H1 (cell line): ENCODE measurements at regions not wholly inside any gene's neighbourhood (a gene's known extent, or its start where the extent isn't known, plus 50 kb on each side); places are given as distances from the start of the nearest gene placed in this dataset.

ENCODE experiments used
- CTCF ChIA-PET: fragments of 300-600 bp; sonication (Branson Sonifier 250); formaldehyde crosslinking; loops from one replicate; lab custom pipeline; 2021; ENCODE audit not compliant: partially characterized antibody; lab: Charles Lee
- POLR2A ChIA-PET: fragments of 300-600 bp; sonication (Branson Sonifier 250); formaldehyde crosslinking; loops from one replicate; lab custom pipeline; 2021; ENCODE audit warnings: inconsistent platforms; ENCODE audit not compliant: partially characterized antibody; lab: Charles Lee
- DNase-seq, 2 experiments: peaks; one replicate each; pipeline versions ENCODE4 v3.0.0 to v3.0.0-alpha.2; 2010 to 2022; ENCODE audit warnings: low spot score in 2 of 2, low read depth in 1 of 2, mixed read lengths in 1 of 2
- FAIRE-seq: peaks from 2 replicates; lab custom pipeline; 2011; peaks lifted over from hg19 to GRCh38; lab: Jason Lieb, UNC
- H2AFZ ChIP-seq: 2 replicates; pipeline ENCODE4 v1.8.1; 2012; ENCODE audit warnings: low read length, inconsistent platforms
- H2AK5ac ChIP-seq: 2 replicates; pipeline ENCODE4 v1.6.1; 2013; ENCODE audit warnings: low read depth, low read length
- H2BK120ac ChIP-seq: replicated peaks from 2 replicates; pipeline ENCODE3; 2013; ENCODE audit warnings: low read depth, low read length, inconsistent platforms
- H2BK12ac ChIP-seq: 2 replicates; pipeline ENCODE4 v1.6.1; 2013; ENCODE audit warnings: low read depth, low read length
- H2BK15ac ChIP-seq: 2 replicates; pipeline ENCODE4 v1.6.1; 2013; ENCODE audit warnings: low read length
- H2BK20ac ChIP-seq: 2 replicates; pipeline ENCODE4 v1.6.1; 2013; ENCODE audit warnings: low read length
- H2BK5ac ChIP-seq: 2 replicates; pipeline ENCODE4 v1.6.1; 2013; ENCODE audit warnings: low read depth, low read length
- H3K14ac ChIP-seq: 2 replicates; pipeline ENCODE4 v1.6.1; 2013; ENCODE audit warnings: inconsistent platforms; ENCODE audit not compliant: insufficient read length
- H3K18ac ChIP-seq: 2 replicates; pipeline ENCODE4 v1.6.1; 2013; ENCODE audit warnings: low read length; ENCODE audit errors: extremely low read depth
- H3K23ac ChIP-seq: 2 replicates; pipeline ENCODE4 v1.6.1; 2013; ENCODE audit warnings: inconsistent platforms; ENCODE audit not compliant: insufficient read length
- H3K23me2 ChIP-seq: 2 replicates; pipeline ENCODE4 v1.6.1; 2013; ENCODE audit warnings: low read depth, low read length
- H3K27ac ChIP-seq: 2 replicates; pipeline ENCODE4 v1.6.1; 2011; ENCODE audit warnings: low read depth, low read length, inconsistent platforms
- H3K27me3 ChIP-seq, 4 experiments: replicated peaks in 1 of 4; 1 replicate in 1 of 4; 2 replicates in 3 of 4; pipeline versions ENCODE4 v1.6.1 to v1.8.1; 2011 to 2013; ENCODE audit warnings: low read length in 3 of 4, mild to moderate bottlenecking in 3 of 4, inconsistent platforms in 2 of 4, mixed read lengths in 2 of 4, moderate library complexity in 1 of 4; ENCODE audit not compliant: control insufficient read depth in 3 of 4, insufficient read depth in 3 of 4; ENCODE audit errors: extremely low read depth in 1 of 4
- H3K36me3 ChIP-seq, 4 experiments: 2 replicates each; pipeline versions ENCODE4 v1.6.1 to v1.8.1; 2011 to 2013; ENCODE audit warnings: mild to moderate bottlenecking in 4 of 4, low read length in 3 of 4, moderate library complexity in 2 of 4, control low read depth in 1 of 4, inconsistent platforms in 1 of 4; ENCODE audit not compliant: insufficient read depth in 4 of 4, control insufficient read depth in 2 of 4
- H3K4ac ChIP-seq: replicated peaks from 2 replicates; pipeline ENCODE3; 2013; ENCODE audit warnings: low read length, low read depth, mixed read lengths, inconsistent platforms; ENCODE audit not compliant: insufficient read length
- H3K4me1 ChIP-seq, 4 experiments: replicated peaks in 1 of 4; 1 replicate in 1 of 4; 2 replicates in 3 of 4; pipeline versions ENCODE4 v1.6.1 to v1.8.1; 2011 to 2013; ENCODE audit warnings: low read length in 3 of 4, inconsistent platforms in 2 of 4, mixed read lengths in 1 of 4; ENCODE audit not compliant: insufficient read depth in 4 of 4, control insufficient read depth in 3 of 4
- H3K4me2 ChIP-seq, 2 experiments: 2 replicates each; pipeline versions ENCODE4 v1.6.1 to v1.8.1; 2011 to 2013; ENCODE audit warnings: low read depth in 2 of 2, low read length in 2 of 2, control low read depth in 1 of 2, inconsistent platforms in 1 of 2, mild to moderate bottlenecking in 1 of 2; ENCODE audit not compliant: insufficient read depth in 1 of 2
- H3K4me3 ChIP-seq, 4 experiments: fragments of 200-600, 300-600 bp in 1 of 4; sonication (generic), shearing (Covaris generic), sonication (Bioruptor Twin) in 1 of 4; 2 replicates each; pipeline versions ENCODE4 v1.5.1 to v1.8.1; 2011 to 2016; ENCODE audit warnings: low read length in 4 of 4, low read depth in 3 of 4, control low read depth in 2 of 4, inconsistent platforms in 2 of 4, mild to moderate bottlenecking in 2 of 4, mixed read lengths in 1 of 4, moderate library complexity in 1 of 4; ENCODE audit not compliant: insufficient read depth in 2 of 4; ENCODE audit errors: extremely low read depth in 1 of 4
- H3K56ac ChIP-seq: replicated peaks from 2 replicates; pipeline ENCODE3; 2013; ENCODE audit warnings: low read depth, mild to moderate bottlenecking, mixed read lengths, low read length, inconsistent platforms; ENCODE audit not compliant: insufficient read length
- H3K79me1 ChIP-seq: 2 replicates; pipeline ENCODE4 v1.6.1; 2013; ENCODE audit warnings: low read depth, low read length, control low read depth
- H3K79me2 ChIP-seq, 2 experiments: 2 replicates each; pipeline versions ENCODE4 v1.6.1 to v1.8.1; 2012 to 2013; ENCODE audit warnings: low read length in 2 of 2, mild to moderate bottlenecking in 2 of 2, inconsistent platforms in 1 of 2; ENCODE audit not compliant: insufficient read depth in 2 of 2, control insufficient read depth in 1 of 2
- H3K9ac ChIP-seq, 4 experiments: replicated peaks in 1 of 4; 1 replicate in 1 of 4; 2 replicates in 3 of 4; pipeline versions ENCODE4 v1.6.1 to v1.8.1; 2011 to 2013; ENCODE audit warnings: low read depth in 3 of 4, low read length in 3 of 4, control low read depth in 2 of 4, mild to moderate bottlenecking in 2 of 4, moderate library complexity in 2 of 4, inconsistent platforms in 1 of 4; ENCODE audit errors: extremely low read depth in 1 of 4
- H3K9me3 ChIP-seq, 2 experiments: 2 replicates each; pipeline versions ENCODE4 v1.6.1 to v1.8.1; 2012 to 2013; ENCODE audit warnings: mild to moderate bottlenecking in 2 of 2, moderate library complexity in 2 of 2, control low read depth in 1 of 2, inconsistent platforms in 1 of 2, low read depth in 1 of 2, low read length in 1 of 2, mixed read lengths in 1 of 2; ENCODE audit not compliant: insufficient read depth in 2 of 2
- H4K20me1 ChIP-seq, 2 experiments: replicated peaks in 1 of 2; 2 replicates each; pipeline versions ENCODE3 to v1.8.1; 2011 to 2013; ENCODE audit warnings: inconsistent platforms in 2 of 2, low read length in 2 of 2, mild to moderate bottlenecking in 1 of 2; ENCODE audit not compliant: insufficient read depth in 2 of 2, control insufficient read depth in 1 of 2
- H4K5ac ChIP-seq: 2 replicates; pipeline ENCODE4 v1.6.1; 2013; ENCODE audit warnings: low read length, low read depth, mixed read lengths, inconsistent platforms; ENCODE audit not compliant: insufficient read length
- H4K8ac ChIP-seq: 2 replicates; pipeline ENCODE4 v1.8.0; 2013; ENCODE audit warnings: mild to moderate bottlenecking, moderate library complexity, low read length, inconsistent platforms; ENCODE audit not compliant: insufficient read depth; ENCODE audit errors: extremely low read depth
- H4K91ac ChIP-seq: replicated peaks from 2 replicates; pipeline ENCODE3; 2013; ENCODE audit warnings: low read length, mixed read lengths, inconsistent platforms; ENCODE audit not compliant: insufficient read length
- ATF3 ChIP-seq: IDR thresholded peaks from 2 replicates; pipeline ENCODE4 v1.6.1; 2011; ENCODE audit warnings: low read depth, mild to moderate bottlenecking, low read length; ENCODE audit not compliant: insufficient read depth
- BRCA1 ChIP-seq: IDR thresholded peaks from 2 replicates; pipeline ENCODE4 v1.6.1; 2012; ENCODE audit warnings: low read depth, low read length, improper control_type of control experiment
- CBX5 ChIP-seq: fragments of 300-800, 300-1000 bp; sonication (generic); IDR thresholded peaks from 2 replicates; pipeline ENCODE4 v1.7.1; 2016; ENCODE audit warnings: antibody characterized with exemption, low read length, low read depth
- CTBP2 ChIP-seq: IDR thresholded peaks from 2 replicates; pipeline ENCODE4 v1.7.0; 2011; ENCODE audit warnings: borderline replicate concordance, mild to moderate bottlenecking, moderate library complexity, mixed read lengths, low read length; ENCODE audit not compliant: insufficient read depth, insufficient read length
- GABPA ChIP-seq: IDR thresholded peaks from 2 replicates; pipeline ENCODE4 v1.6.1; 2011; ENCODE audit warnings: mild to moderate bottlenecking, low read length, moderate library complexity, borderline replicate concordance; ENCODE audit not compliant: insufficient read depth
- JUN ChIP-seq: IDR thresholded peaks from 2 replicates; pipeline ENCODE4 v1.6.1; 2011; ENCODE audit warnings: low read depth, mild to moderate bottlenecking, improper control_type of control experiment, low read length
- JUND ChIP-seq: IDR thresholded peaks from 2 replicates; pipeline ENCODE4 v1.6.1; 2011; ENCODE audit warnings: mild to moderate bottlenecking, improper control_type of control experiment, low read length
- NANOG ChIP-seq: IDR thresholded peaks from 2 replicates; pipeline ENCODE4 v1.6.1; 2011; ENCODE audit warnings: low read length, low read depth, mild to moderate bottlenecking, inconsistent platforms; ENCODE audit not compliant: insufficient read depth, poor library complexity, severe bottlenecking
- POLR2A ChIP-seq, 2 experiments: IDR thresholded peaks; 1 replicate in 1 of 2; 2 replicates in 1 of 2; pipeline ENCODE4 v1.6.1; 2011; ENCODE audit warnings: low read depth in 2 of 2, low read length in 2 of 2, mild to moderate bottlenecking in 2 of 2; ENCODE audit errors: control extremely low read depth in 1 of 2
- POLR2AphosphoS5 ChIP-seq: IDR thresholded peaks from 2 replicates; pipeline ENCODE4 v1.6.1; 2011; ENCODE audit warnings: low read depth, low read length
- SIN3A ChIP-seq, 2 experiments: IDR thresholded peaks in 1 of 2; conservative IDR thresholded peaks in 1 of 2; 2 replicates each; pipeline ENCODE4 v1.6.1; 2011 to 2012; ENCODE audit warnings: low read length in 2 of 2, improper control_type of control experiment in 1 of 2, low read depth in 1 of 2, mild to moderate bottlenecking in 1 of 2
- SP2 ChIP-seq: IDR thresholded peaks from 2 replicates; pipeline ENCODE4 v1.6.1; 2012; ENCODE audit warnings: mild to moderate bottlenecking, low read length, inconsistent platforms
- SRF ChIP-seq: IDR thresholded peaks from 2 replicates; pipeline ENCODE4 v1.6.1; 2011; ENCODE audit warnings: mild to moderate bottlenecking, low read depth, low read length, moderate library complexity
- WGBS, 2 experiments: shearing (Covaris generic) in 1 of 2; methylation state at CpG; one replicate each; pipeline versions ENCODE4 v1.1.6 to v1.1.7; 2013 to 2015; ENCODE audit warnings: low lambda C conversion rate in 2 of 2, mixed read lengths in 2 of 2, inconsistent platforms in 1 of 2, low coverage in 1 of 2, missing lambda C conversion rate in 1 of 2; ENCODE audit not compliant: insufficient replicate concordance in 2 of 2, insufficient coverage in 1 of 2, insufficient read length in 1 of 2; ENCODE audit errors: extremely low coverage in 1 of 2, missing lambda C conversion rate in 1 of 2; 5-methylcytosine and 5-hydroxymethylcytosine counted together

GRCh38 chr4:123849495-123849894 lies 452.9 kb downstream of the SPRY1 start:
- no peak overlapping the region for H3K4ac ChIP-seq
- no peak overlapping the region for H3K4me2 ChIP-seq
- no peak overlapping the region for H4K8ac ChIP-seq
- no peak overlapping the region for H2BK12ac ChIP-seq
- no peaks in the 10 kb centered on the region for H3K79me2 ChIP-seq
- H3K9me3 ChIP-seq, result no peaks in the 10 kb centered on the region; a peak in 1 of 4 replicates
- H3K27ac ChIP-seq, result no peak overlapping the region
- H3K4me3 ChIP-seq, result no peak overlapping the region
- no peak overlapping the region for H2BK5ac ChIP-seq
- 0 out of 2 replicates have a peak overlapping the region, but pooled peaks have one; percentile 17 for H2AFZ ChIP-seq
- no peak overlapping the region for H3K18ac ChIP-seq
- H4K91ac ChIP-seq, result no peak overlapping the region
- no peak overlapping the region for H2AK5ac ChIP-seq
- no peak overlapping the region for H2BK120ac ChIP-seq
- no peak overlapping the region for H3K9ac ChIP-seq
- TF ChIP-seq JUND, result no peak
- TF ChIP-seq GABPA, result no peak
- no peak for TF ChIP-seq CBX5
- TF ChIP-seq POLR2A (IDR thresholded peaks at IDR 0.05; ENCODE audit: control extremely low read depth in 1 of 2, low read depth in 2 of 2, low read length in 2 of 2), result no peak
- no peak for TF ChIP-seq ATF3
- no peak for TF ChIP-seq JUN
- no peak for TF ChIP-seq SIN3A (conservative IDR thresholded peaks at IDR 0.05 in 1 of 2, IDR thresholded peaks at IDR 0.05 in 1 of 2; ENCODE audit: low read depth in 1 of 2, low read length in 2 of 2)
- no peak for TF ChIP-seq NANOG
- no peak for TF ChIP-seq CTBP2
- TF ChIP-seq BRCA1, result no peak
- no peak for TF ChIP-seq POLR2AphosphoS5
- TF ChIP-seq SRF, result no peak
- TF ChIP-seq SP2, result no peak
- H4K20me1 ChIP-seq, result no peaks in the 10 kb centered on the region
- H2BK20ac ChIP-seq, result no peak overlapping the region
- DNase-seq, result no peak
- no peak overlapping the region for H3K23ac ChIP-seq
- no peaks in the 10 kb centered on the region for H3K27me3 ChIP-seq
- H4K5ac ChIP-seq, result no peak overlapping the region
- H3K4me1 ChIP-seq, result peaks cover 0 to 3% (median 0%) of the 10 kb centered on the region in 4 experiments; a peak in 1 of 7 replicates
- FAIRE-seq, result no peak
- CTCF ChIA-PET, result interaction anchor here (1.5 kb wide), 1 partner anchor 76 kb away, joined by 4 read pairs; no protein-coding TSS in a partner anchor
- H3K14ac ChIP-seq, result no peak overlapping the region
- no peaks in the 10 kb centered on the region for H3K36me3 ChIP-seq
- WGBS, 2 experiments, result 81% methylated on average over 1 of the region's 1 CpG; no CpG with 5 or more reads in 1 of the 2 experiments
- POLR2A ChIA-PET, result no interaction called here
- no peak overlapping the region for H2BK15ac ChIP-seq
- no peaks in the 10 kb centered on the region for H3K79me1 ChIP-seq
- H3K56ac ChIP-seq, result no peak overlapping the region
- H3K23me2 ChIP-seq, result no peaks in the 10 kb centered on the region
